Endothelial cell of umbilical vein (primary cell): ENCODE measurements at regions not wholly inside any gene's neighbourhood (a gene's known extent, or its start where the extent isn't known, plus 50 kb on each side); places are given as distances from the start of the nearest gene placed in this dataset.

Experiments used
- CTCF ChIP-seq, 2 donors: IDR thresholded peaks; 1 replicate in 1 of 2; 2 replicates in 1 of 2; pipeline ENCODE4 v1.5.1; 2011; ENCODE audit warnings: low read length in 2 of 2, mild to moderate bottlenecking in 2 of 2, moderate library complexity in 2 of 2, control low read depth in 1 of 2, inconsistent platforms in 1 of 2, low read depth in 1 of 2; ENCODE audit not compliant: insufficient read depth in 1 of 2; ENCODE audit errors: extremely low read depth in 1 of 2
- POLR2A ChIP-seq: IDR thresholded peaks from 2 replicates; pipeline ENCODE4 v1.6.1; 2012; ENCODE audit warnings: low read depth, mild to moderate bottlenecking, control low read depth, low read length
- POLR2AphosphoS5 ChIP-seq: IDR thresholded peaks from 2 replicates; pipeline ENCODE4 v1.6.1; 2012; ENCODE audit warnings: low read depth, mild to moderate bottlenecking, control low read depth, low read length, moderate library complexity; ENCODE audit not compliant: insufficient read depth

- TF ChIP-seq POLR2AphosphoS5 (no peak), CTCF (IDR thresholded peaks at IDR 0.05; ENCODE audit: extremely low read depth in 1 of 2, insufficient read depth in 1 of 2, low read depth in 1 of 2, low read length in 2 of 2) (no peak), POLR2A (no peak)
These were observed 130.5 kb upstream of the MGAT5 start for GRCh38 chr2:134123332-134123731.
